Pancreas (tissue), 10 donors: ENCODE measurements at regions not wholly inside any gene's neighbourhood (a gene's known extent, or its start where the extent isn't known, plus 50 kb on each side); places are given as distances from the start of the nearest gene placed in this dataset.

Experiments used
- ATAC-seq, 4 donors: fragments of 200-7000 bp; cut with Tn5 transposase; one replicate each; pipeline versions ENCODE4 v1.8.0 to v1.9.1; 2020; ENCODE audit warnings: mild to moderate bottlenecking in 4 of 4, moderate library complexity in 4 of 4
- DNase-seq, 6 donors: peaks; one replicate each; pipeline ENCODE4 v3.0.0-alpha.2; 2020
- FAIRE-seq: peaks from 2 replicates; lab custom pipeline; 2012; peaks lifted over from hg19 to GRCh38; lab: Jason Lieb, UNC
- H3K27ac ChIP-seq, 4 donors: fragments of 200-600 bp; sonication (generic); 1 replicate in 3 of 4; 2 replicates in 1 of 4; pipeline versions ENCODE4 v1.5.0 to v1.8.0; 2020
- H3K27me3 ChIP-seq, 4 donors: fragments of 200-600 bp; one replicate each; pipeline ENCODE4 v1.8.0; 2021
- H3K36me3 ChIP-seq, 3 donors: fragments of 200-600 bp; sonication (generic) in 1 of 3; one replicate each; pipeline versions ENCODE4 v1.5.0 to v1.8.0; 2020 to 2021
- H3K4me1 ChIP-seq, 3 donors: fragments of 200-600 bp; one replicate each; pipeline ENCODE4 v1.8.0; 2021
- H3K4me3 ChIP-seq, 4 donors: fragments of 200-600 bp; sonication (generic) in 2 of 4; one replicate each; pipeline versions ENCODE4 v1.5.0 to v1.8.0; 2020 to 2021
- H3K9me3 ChIP-seq, 4 donors: fragments of 200-600 bp; one replicate each; pipeline ENCODE4 v1.8.0; 2021
- CTCF ChIP-seq, 4 donors: fragments of 200-600 bp; sonication (generic) in 3 of 4; IDR thresholded peaks; one replicate each; pipeline versions ENCODE4 v1.5.0 to v1.8.0; 2021; ENCODE audit warnings: antibody characterized with exemption in 4 of 4
- WGBS, 2 donors: extraction: QIAGEN DNeasy Blood & Tissue Kit; methylation state at CpG; one replicate each; pipeline ENCODE4 v1.1.7; 2013; 5-methylcytosine and 5-hydroxymethylcytosine counted together
- intact Hi-C, 3 donors: fragments of 100-400 bp; cut with DNase I; formaldehyde crosslinking; loops; one replicate each; pipeline versions ENCODE4 v1.11.1 to v1.14.2; 2022
- donor health status: healthy with polysubstance abuse.
- donor health status: DM: no; HTN: no; CAD: no; lungs with moderate emphysema.
- donor health status: DM: no; HTN: no; CAD: no.
- donor health status: control.
- donor health status: control.
- donor health status: Bipolar disorder and iron deficiency.
- donor health status: DM: yes; HTN: yes; CAD: no.
- donor health status: DM: no; HTN: no; CAD: no.
- donor health status: DM: no; HTN: no; CAD: no.
- donor health status: DM: yes; HTN: yes; CAD: no.

DNA sequence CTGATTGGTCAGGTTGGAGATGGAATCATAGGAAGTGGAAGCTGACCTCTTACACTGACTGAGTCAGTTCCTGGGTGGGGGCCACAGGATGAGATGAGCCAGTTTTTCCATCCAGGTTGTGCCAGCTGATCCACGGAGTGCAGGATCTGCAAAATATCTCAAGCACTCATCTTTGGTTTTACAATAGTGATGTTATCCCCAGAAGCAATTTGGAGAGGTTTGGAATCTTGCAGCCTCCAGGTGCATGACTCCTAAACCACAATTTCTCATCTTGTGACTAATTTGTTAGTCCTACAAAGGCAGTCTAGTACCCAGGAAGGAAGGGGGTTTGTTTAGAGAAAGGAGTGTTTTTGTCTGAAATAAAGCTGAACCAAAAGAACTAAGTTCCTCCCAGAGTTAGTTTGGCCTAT lies 212.8 kb downstream of the SLITRK6 start:
- TF ChIP-seq CTCF (IDR thresholded peaks at IDR 0.05), result no peak
- Histone ChIP-seq H3K4me3 (no peak overlapping the region), H3K4me1 (no peaks in the 10 kb centered on the region), H3K9me3 (no peaks in the 10 kb centered on the region), H3K36me3 (no peaks in the 10 kb centered on the region), H3K27me3 (no peaks in the 10 kb centered on the region), H3K27ac (no peak overlapping the region)
- DNase-seq (no peak), ATAC-seq (no peak), FAIRE-seq (no peak)
- 45 to 79% methylated on average over 1 of the region's 1 CpG for WGBS, 2 donors
- intact Hi-C loops, result no loop called here

DNA sequence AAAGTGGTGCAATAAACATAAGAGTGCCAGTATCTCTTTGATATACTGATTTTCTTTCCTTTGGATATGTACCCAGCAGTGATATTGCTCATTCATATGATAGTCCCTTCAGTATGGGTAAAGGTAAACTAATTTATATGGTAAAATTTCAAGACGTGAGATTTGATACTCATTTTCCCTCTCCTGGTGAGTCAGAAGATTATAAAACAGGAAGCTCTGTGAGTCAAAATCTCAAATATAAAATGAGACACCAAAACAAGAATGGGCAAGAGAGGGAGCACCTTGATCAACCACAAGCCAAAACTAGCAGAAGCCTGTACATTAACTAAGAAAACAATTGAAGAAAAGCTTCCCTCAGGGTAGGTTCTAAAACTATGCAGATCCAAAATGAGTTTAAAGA lies 216.3 kb downstream of the SLITRK6 start:
- Histone ChIP-seq H3K27me3 (no peaks in the 10 kb centered on the region), H3K4me1 (no peaks in the 10 kb centered on the region), H3K4me3 (no peak overlapping the region), H3K27ac (no peak overlapping the region), H3K36me3 (no peaks in the 10 kb centered on the region), H3K9me3 (no peaks in the 10 kb centered on the region)
- 44 to 53% methylated on average over 1 of the region's 1 CpG for whole genome bisulfite sequencing, 2 donors
- no peak for TF ChIP-seq CTCF (IDR thresholded peaks at IDR 0.05)
- DNase-seq, result no peak
- intact Hi-C loops, result no loop called here
- no peak for FAIRE-seq
- no peak for ATAC-seq

GRCh38 chr13:85575110-85575509 lies 224.1 kb downstream of the SLITRK6 start:
- Histone ChIP-seq H3K36me3 (no peaks in the 10 kb centered on the region), H3K9me3 (no peaks in the 10 kb centered on the region), H3K27me3 (no peaks in the 10 kb centered on the region), H3K4me1 (no peaks in the 10 kb centered on the region), H3K4me3 (no peak overlapping the region), H3K27ac (no peak overlapping the region)
- intact Hi-C loops, result no loop called here
- ATAC-seq (no peak), DNase-seq (no peak), FAIRE-seq (no peak)
- no peak for TF ChIP-seq CTCF (IDR thresholded peaks at IDR 0.05)

GRCh38 chr13:85567909-85568308 lies 231.3 kb downstream of the SLITRK6 start:
- Histone ChIP-seq H3K36me3 (no peaks in the 10 kb centered on the region), H3K4me1 (no peaks in the 10 kb centered on the region), H3K4me3 (no peak overlapping the region), H3K27me3 (no peaks in the 10 kb centered on the region), H3K9me3 (no peaks in the 10 kb centered on the region), H3K27ac (no peak overlapping the region)
- intact Hi-C loops, result no loop called here
- DNase-seq (no peak), FAIRE-seq (no peak), ATAC-seq (no peak)
- TF ChIP-seq CTCF (IDR thresholded peaks at IDR 0.05), result no peak
- 46 to 56% methylated on average over 2 of the region's 2 CpGs for WGBS, 2 donors

DNA sequence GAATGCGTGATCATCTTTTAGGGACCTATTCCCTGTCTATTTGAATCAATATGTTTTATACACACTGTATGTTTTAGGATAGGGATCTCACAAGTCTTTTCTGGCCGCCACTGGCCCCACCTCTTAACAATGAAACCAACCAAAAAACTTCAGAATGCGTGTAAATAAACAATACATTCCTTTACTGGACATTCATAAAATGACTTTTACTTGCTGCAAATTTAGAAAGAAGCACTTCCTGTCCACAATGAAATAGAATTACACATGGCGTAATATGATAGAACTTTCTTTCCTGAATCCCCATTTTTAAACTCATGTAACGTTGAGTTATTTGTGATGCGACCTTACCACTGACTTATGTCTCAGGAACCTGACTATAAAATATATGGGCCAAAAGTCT lies 233.6 kb downstream of the SLITRK6 start:
- WGBS, 2 donors, result 56 to 66% methylated on average over 6 of the region's 6 CpGs
- Histone ChIP-seq H3K4me1 (no peaks in the 10 kb centered on the region), H3K9me3 (no peaks in the 10 kb centered on the region), H3K27ac (no peak overlapping the region), H3K36me3 (no peaks in the 10 kb centered on the region), H3K4me3 (no peak overlapping the region), H3K27me3 (no peaks in the 10 kb centered on the region)
- DNase-seq (no peak), FAIRE-seq (no peak), ATAC-seq (no peak)
- intact Hi-C loops, result no loop called here
- no peak for TF ChIP-seq CTCF (IDR thresholded peaks at IDR 0.05)
